ENCODE measurements at regions not wholly inside any gene's neighbourhood (a gene's known extent, or its start where the extent isn't known, plus 50 kb on each side); places are given as distances from the start of the nearest gene placed in this dataset.
"Not testable (repeated sequence)": the region's sequence is repeated elsewhere in the genome, so short reads cannot be mapped to it uniquely, and the experiment has no call there.

DNA sequence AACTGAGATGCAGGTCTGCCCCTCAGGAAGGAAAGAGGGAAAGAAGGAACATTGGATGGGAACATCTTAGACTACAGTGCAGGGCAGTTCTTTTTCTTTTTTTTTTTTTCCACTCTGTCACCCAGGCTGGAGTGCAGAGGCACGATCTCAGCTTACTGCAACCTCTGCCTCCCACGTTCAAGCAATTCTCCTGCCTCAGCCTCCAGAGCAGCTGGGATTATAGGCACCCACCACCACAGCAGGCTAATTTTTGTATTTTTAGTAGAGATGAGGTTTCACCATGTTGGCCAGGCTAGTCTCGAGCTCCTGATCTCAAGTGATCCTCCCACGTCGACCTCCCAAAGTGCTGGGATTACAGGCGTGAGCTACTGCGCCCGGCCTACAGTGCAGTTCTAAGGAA lies 204.6 kb downstream of the SHQ1 start:
- TF ChIP-seq PHF8 (IDR thresholded peaks at IDR 0.05; ENCODE audit: borderline replicate concordance, low read depth); CTCF (IDR thresholded peaks at IDR 0.05); RCOR1 (IDR thresholded peaks at IDR 0.05; ENCODE audit: low read depth, low read length); ZSCAN20 (CRISPR knock-in tag; IDR thresholded peaks at IDR 0.05); EP300 (IDR thresholded peaks at IDR 0.05); SMC3 (IDR thresholded peaks at IDR 0.05); E2F6 (IDR thresholded peaks at IDR 0.05; ENCODE audit: borderline replicate concordance, low read depth); SREBF2 (IDR thresholded peaks at IDR 0.05); POLR2A (IDR thresholded peaks at IDR 0.05; ENCODE audit: low read length): not testable (repeated sequence)
- TF ChIP-seq, protein P1, sequence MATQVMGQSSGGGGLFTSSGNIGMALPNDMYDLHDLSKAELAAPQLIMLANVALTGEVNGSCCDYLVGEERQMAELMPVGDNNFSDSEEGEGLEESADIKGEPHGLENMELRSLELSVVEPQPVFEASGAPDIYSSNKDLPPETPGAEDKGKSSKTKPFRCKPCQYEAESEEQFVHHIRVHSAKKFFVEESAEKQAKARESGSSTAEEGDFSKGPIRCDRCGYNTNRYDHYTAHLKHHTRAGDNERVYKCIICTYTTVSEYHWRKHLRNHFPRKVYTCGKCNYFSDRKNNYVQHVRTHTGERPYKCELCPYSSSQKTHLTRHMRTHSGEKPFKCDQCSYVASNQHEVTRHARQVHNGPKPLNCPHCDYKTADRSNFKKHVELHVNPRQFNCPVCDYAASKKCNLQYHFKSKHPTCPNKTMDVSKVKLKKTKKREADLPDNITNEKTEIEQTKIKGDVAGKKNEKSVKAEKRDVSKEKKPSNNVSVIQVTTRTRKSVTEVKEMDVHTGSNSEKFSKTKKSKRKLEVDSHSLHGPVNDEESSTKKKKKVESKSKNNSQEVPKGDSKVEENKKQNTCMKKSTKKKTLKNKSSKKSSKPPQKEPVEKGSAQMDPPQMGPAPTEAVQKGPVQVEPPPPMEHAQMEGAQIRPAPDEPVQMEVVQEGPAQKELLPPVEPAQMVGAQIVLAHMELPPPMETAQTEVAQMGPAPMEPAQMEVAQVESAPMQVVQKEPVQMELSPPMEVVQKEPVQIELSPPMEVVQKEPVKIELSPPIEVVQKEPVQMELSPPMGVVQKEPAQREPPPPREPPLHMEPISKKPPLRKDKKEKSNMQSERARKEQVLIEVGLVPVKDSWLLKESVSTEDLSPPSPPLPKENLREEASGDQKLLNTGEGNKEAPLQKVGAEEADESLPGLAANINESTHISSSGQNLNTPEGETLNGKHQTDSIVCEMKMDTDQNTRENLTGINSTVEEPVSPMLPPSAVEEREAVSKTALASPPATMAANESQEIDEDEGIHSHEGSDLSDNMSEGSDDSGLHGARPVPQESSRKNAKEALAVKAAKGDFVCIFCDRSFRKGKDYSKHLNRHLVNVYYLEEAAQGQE (IDR thresholded peaks at IDR 0.05), result not testable (repeated sequence)
